HepG2 (cell line): ENCODE measurements at regions not wholly inside any gene's neighbourhood (a gene's known extent, or its start where the extent isn't known, plus 50 kb on each side); places are given as distances from the start of the nearest gene placed in this dataset.

Source experiments
- ATAC-seq: fragments of 200-7000 bp; cut with Tn5 transposase; 3 replicates; pipeline ENCODE4 v1.9.1; 2020; ENCODE audit warnings: mild to moderate bottlenecking, moderate library complexity
- BruUV-seq: library from RNA; stranded (reverse); fragments of 400-500 nt; replicated peaks from 2 replicates; lab custom pipeline; 2021; lab: Mats Ljungman, UMichigan
- CTCF ChIA-PET: fragments of 300-600 bp; formaldehyde crosslinking; extraction: SDS; loops from one replicate; lab custom pipeline; 2021; ENCODE audit warnings: low total read pairs, inconsistent platforms, low intra/inter-chr PET ratio; lab: Yijun Ruan, JAX
- POLR2A ChIA-PET: fragments of 350-600 bp; sonication (Branson Sonifier 250); formaldehyde crosslinking; loops from one replicate; lab custom pipeline; 2020; ENCODE audit warnings: antibody characterized with exemption, inconsistent platforms; lab: Yijun Ruan, JAX
- DNase-seq: peaks from one replicate; pipeline ENCODE4 v3.0.0-alpha.2; 2015; ENCODE audit warnings: low spot score
- FAIRE-seq: peaks from 3 replicates; lab custom pipeline; 2011; peaks lifted over from hg19 to GRCh38; lab: Jason Lieb, UNC
- H2AFZ ChIP-seq: one replicate; pipeline ENCODE4 v1.6.1; 2011; ENCODE audit warnings: low read length, inconsistent platforms
- H3K27ac ChIP-seq: fragments of 300-600 bp; 3 replicates; pipeline ENCODE4 v1.8.0; 2011; ENCODE audit warnings: mixed run types, mild to moderate bottlenecking, mixed read lengths, low read length, inconsistent platforms; ENCODE audit not compliant: insufficient read depth; ENCODE audit errors: extremely low read length
- H3K27me3 ChIP-seq, 2 experiments: fragments of 200-600 bp in 1 of 2; 2 replicates in 1 of 2; 3 replicates in 1 of 2; pipeline versions ENCODE4 v1.6.0 to v1.8.0; 2011; ENCODE audit warnings: low read length in 2 of 2, mild to moderate bottlenecking in 2 of 2, moderate library complexity in 2 of 2, inconsistent platforms in 1 of 2; ENCODE audit not compliant: insufficient read depth in 2 of 2, control insufficient read depth in 1 of 2
- H3K36me3 ChIP-seq, 2 experiments: fragments of 200-600 bp in 1 of 2; replicated peaks in 1 of 2; 2 replicates in 1 of 2; 3 replicates in 1 of 2; pipeline versions ENCODE4 v1.5.1 to v1.8.0; 2011; ENCODE audit warnings: low read length in 2 of 2, inconsistent platforms in 1 of 2; ENCODE audit not compliant: insufficient read depth in 2 of 2, control insufficient read depth in 1 of 2
- H3K4me1 ChIP-seq: 2 replicates; pipeline ENCODE4 v1.5.1; 2012; ENCODE audit warnings: low read length, inconsistent platforms; ENCODE audit not compliant: insufficient read depth
- H3K4me2 ChIP-seq: 2 replicates; pipeline ENCODE4 v1.6.0; 2011; ENCODE audit warnings: low read depth, low read length, inconsistent platforms
- H3K4me3 ChIP-seq, 3 experiments: fragments of 200-600 bp in 1 of 3; sonication (generic), shearing (Covaris generic) in 1 of 3; replicated peaks in 1 of 3; 2 replicates each; pipeline ENCODE4 v1.5.1; 2011 to 2016; ENCODE audit warnings: low read length in 3 of 3, inconsistent platforms in 2 of 3, low read depth in 2 of 3, mild to moderate bottlenecking in 2 of 3, control low read depth in 1 of 3, mixed read lengths in 1 of 3; ENCODE audit not compliant: insufficient read depth in 1 of 3
- H3K79me2 ChIP-seq: one replicate; pipeline ENCODE4 v1.6.1; 2011; ENCODE audit warnings: low read length, inconsistent platforms; ENCODE audit not compliant: insufficient read depth
- H3K9ac ChIP-seq: 2 replicates; pipeline ENCODE4 v1.6.0; 2011; ENCODE audit warnings: mild to moderate bottlenecking, low read depth, low read length, inconsistent platforms; ENCODE audit not compliant: insufficient read depth
- H3K9me3 ChIP-seq: 2 replicates; pipeline ENCODE4 v1.5.1; 2012; ENCODE audit warnings: mild to moderate bottlenecking, low read length
- H4K20me1 ChIP-seq: 2 replicates; pipeline ENCODE4 v1.6.0; 2011; ENCODE audit warnings: inconsistent platforms, mild to moderate bottlenecking, low read length, moderate library complexity; ENCODE audit not compliant: insufficient read depth
- ARHGAP35 ChIP-seq: sonication (generic); formaldehyde crosslinking; IDR thresholded peaks from 2 replicates; pipeline ENCODE4 v1.9.0; 2022; ENCODE audit warnings: mild to moderate bottlenecking, inconsistent platforms, moderate library complexity, missing genetic modification reagents, borderline replicate concordance
- ATF3 ChIP-seq: sonication (generic); formaldehyde crosslinking; IDR thresholded peaks from 2 replicates; pipeline ENCODE4 v1.4.0; 2020; ENCODE audit warnings: missing genetic modification reagents
- ETS1 ChIP-seq: sonication (generic); formaldehyde crosslinking; IDR thresholded peaks from 2 replicates; pipeline ENCODE4 v1.4.0; 2020; ENCODE audit warnings: missing genetic modification reagents
- FOXA1 ChIP-seq, 2 experiments: fragments of 450-650 bp in 1 of 2; sonication (generic) in 1 of 2; formaldehyde crosslinking in 1 of 2; IDR thresholded peaks; 2 replicates each; pipeline versions ENCODE4 v1.4.0 to v1.6.1; 2016 to 2020; ENCODE audit warnings: missing genetic modification reagents in 1 of 2
- FOXA3 ChIP-seq: IDR thresholded peaks from 2 replicates; pipeline ENCODE4 v1.6.1; 2016; ENCODE audit warnings: missing genetic modification reagents, missing compliant biosample characterization
- FOXP4 ChIP-seq: sonication (generic); formaldehyde crosslinking; IDR thresholded peaks from 2 replicates; pipeline ENCODE4 v1.4.0; 2020; ENCODE audit warnings: missing genetic modification reagents
- HINFP ChIP-seq: sonication (generic); formaldehyde crosslinking; IDR thresholded peaks from 2 replicates; pipeline ENCODE4 v1.4.0; 2020; ENCODE audit warnings: low read depth, mild to moderate bottlenecking, missing genetic modification reagents
- HOXA5 ChIP-seq: sonication (generic); formaldehyde crosslinking; IDR thresholded peaks from 2 replicates; pipeline ENCODE4 v1.4.0; 2020; ENCODE audit warnings: missing genetic modification reagents
- SOX5 ChIP-seq: IDR thresholded peaks from 2 replicates; pipeline ENCODE4 v1.6.1; 2016; ENCODE audit warnings: borderline replicate concordance
- ZBTB21 ChIP-seq: sonication (generic); formaldehyde crosslinking; IDR thresholded peaks from 2 replicates; pipeline ENCODE4 v1.4.0; 2020; ENCODE audit warnings: missing genetic modification reagents
- ZNF263 ChIP-seq: sonication (generic); formaldehyde crosslinking; IDR thresholded peaks from 2 replicates; pipeline ENCODE4 v1.4.0; 2020; ENCODE audit warnings: missing genetic modification reagents
- ZNF550 ChIP-seq: sonication (generic); formaldehyde crosslinking; IDR thresholded peaks from 2 replicates; pipeline ENCODE4 v1.4.0; 2020; ENCODE audit warnings: mild to moderate bottlenecking, missing genetic modification reagents, borderline replicate concordance
- ZNF615 ChIP-seq: sonication (generic); formaldehyde crosslinking; IDR thresholded peaks from 2 replicates; pipeline ENCODE4 v1.5.0; 2020; ENCODE audit warnings: mild to moderate bottlenecking, missing genetic modification reagents, borderline replicate concordance
- ZNF687 ChIP-seq: sonication (generic); formaldehyde crosslinking; IDR thresholded peaks from 2 replicates; pipeline ENCODE4 v1.5.1; 2020; ENCODE audit warnings: mild to moderate bottlenecking, missing genetic modification reagents, moderate library complexity
- ZNF747 ChIP-seq: sonication (generic); formaldehyde crosslinking; IDR thresholded peaks from 2 replicates; pipeline ENCODE4 v1.8.1; 2023; ENCODE audit warnings: missing genetic modification reagents, mild to moderate bottlenecking, borderline replicate concordance
- in situ Hi-C: cut with HindIII; loops from 2 replicates; pipeline ENCODE4 v1.10.0; 2017; ENCODE audit warnings: low pct_unique_long_range_greater_than_20kb; ENCODE audit not compliant: extremely low pct_ligation_motif_present
- intact Hi-C: fragments of 100-400 bp; cut with micrococcal nuclease; formaldehyde crosslinking; loops from one replicate; pipeline ENCODE4 v1.10.0; 2022; ENCODE audit not compliant: unreplicated experiment

- no peaks in the 10 kb centered on the region for H4K20me1 ChIP-seq
- POLR2A ChIA-PET: no interaction called here
- H3K9ac ChIP-seq: peak overlapping the region; percentile 39
- intact Hi-C loops (loop anchor here (10.0 kb wide), 1 partner anchor 365 kb away; the partner anchor contains the start of gene GASK1B), in situ Hi-C loops (no loop called here)
- peak; percentile 98 for ATAC-seq
- H3K9me3 ChIP-seq: no peaks in the 10 kb centered on the region
- H3K27ac ChIP-seq: peak overlapping the region; percentile 90
- H2AFZ ChIP-seq: peak overlapping the region; percentile 6
- peak; percentile 83 for FAIRE-seq
- no peaks in the 10 kb centered on the region for H3K36me3 ChIP-seq
- peaks cover 38% of the 10 kb centered on the region for H3K4me1 ChIP-seq
- H3K79me2 ChIP-seq: no peaks in the 10 kb centered on the region
- CTCF ChIA-PET: no interaction called here
- peak; percentile 88 for DNase-seq
- no peak overlapping the region for H3K4me3 ChIP-seq
- no TSS peak for BruUV-seq
- peak overlapping the region; percentile 53 for H3K4me2 ChIP-seq
- H3K27me3 ChIP-seq: no peaks in the 10 kb centered on the region
- TF ChIP-seq ZNF550 (CRISPR knock-in tag): no peak
- peak; percentile 58 for TF ChIP-seq FOXA3 (CRISPR knock-in tag)
- no peak for TF ChIP-seq FOXA1 (IDR thresholded peaks at IDR 0.05)
- peak; percentile 57 for TF ChIP-seq FOXA1 (CRISPR knock-in tag; IDR thresholded peaks at IDR 0.05)
- no peak for TF ChIP-seq ZNF263 (CRISPR knock-in tag)
- TF ChIP-seq HOXA5 (CRISPR knock-in tag): no peak
- TF ChIP-seq SOX5 (CRISPR knock-in tag): peak; percentile 80
- TF ChIP-seq ZNF747 (CRISPR knock-in tag): no peak
- TF ChIP-seq ZNF687 (CRISPR knock-in tag): no peak
- TF ChIP-seq ZBTB21 (CRISPR knock-in tag): no peak
- no peak for TF ChIP-seq ETS1 (CRISPR knock-in tag)
- no peak for TF ChIP-seq HINFP
- no peak for TF ChIP-seq ATF3 (CRISPR knock-in tag)
- TF ChIP-seq ZNF615 (CRISPR knock-in tag): no peak
- peak; percentile 55; the same call in 1 of the 2 replicates for TF ChIP-seq FOXP4
- no peak for TF ChIP-seq ARHGAP35
These were observed 362.6 kb downstream of the GASK1B start for GRCh38 chr4:157810137-157810774.
